ENCODE measurements at regions not wholly inside any gene's neighbourhood (a gene's known extent, or its start where the extent isn't known, plus 50 kb on each side); places are given as distances from the start of the nearest gene placed in this dataset.

GRCh38 chr13:26977541-26977940 is 194.1 kb downstream of the USP12 start:
- no peak for TF ChIP-seq TCF12 (IDR thresholded peaks at IDR 0.05; ENCODE audit: low read depth)
- TF ChIP-seq CEBPB (IDR thresholded peaks at IDR 0.05): no peak
- TF ChIP-seq ZBTB7A (IDR thresholded peaks at IDR 0.05; ENCODE audit: low read depth): no peak
- TF ChIP-seq EGR1 (IDR thresholded peaks at IDR 0.05): no peak
- TF ChIP-seq FOXM1 (IDR thresholded peaks at IDR 0.05; ENCODE audit: borderline replicate concordance, low read depth): no peak
- TF ChIP-seq CREB1 (IDR thresholded peaks at IDR 0.05; ENCODE audit: low read depth): no peak
- no peak for TF ChIP-seq YY1 (IDR thresholded peaks at IDR 0.05; ENCODE audit: low read depth)

GRCh38 chr13:26976313-26976712 is 195.3 kb downstream of the USP12 start:
- TF ChIP-seq EGR1 (IDR thresholded peaks at IDR 0.05): no peak
- TF ChIP-seq MAX (IDR thresholded peaks at IDR 0.05): no peak
- no peak for TF ChIP-seq USF1 (IDR thresholded peaks at IDR 0.05)
- TF ChIP-seq TCF12 (IDR thresholded peaks at IDR 0.05; ENCODE audit: low read depth): no peak
- TF ChIP-seq CEBPB (IDR thresholded peaks at IDR 0.05): no peak
- no peak for TF ChIP-seq FOXM1 (IDR thresholded peaks at IDR 0.05; ENCODE audit: borderline replicate concordance, low read depth)
- no peak for TF ChIP-seq REST (IDR thresholded peaks at IDR 0.05; ENCODE audit: low read depth)
- TF ChIP-seq NFIC (IDR thresholded peaks at IDR 0.05): no peak
- TF ChIP-seq EP300 (IDR thresholded peaks at IDR 0.05; ENCODE audit: borderline replicate concordance): no peak
- no peak for TF ChIP-seq TAF1 (IDR thresholded peaks at IDR 0.05; ENCODE audit: low read depth)
- no peak for TF ChIP-seq TEAD4 (IDR thresholded peaks at IDR 0.05)
- no peak for TF ChIP-seq RAD21 (IDR thresholded peaks at IDR 0.05; ENCODE audit: low read depth)
- no peak for TF ChIP-seq CREB1 (IDR thresholded peaks at IDR 0.05; ENCODE audit: low read depth)

GRCh38 chr13:26973946-26974345 is 197.7 kb downstream of the USP12 start:
- TF ChIP-seq USF1 (IDR thresholded peaks at IDR 0.05) (no peak), CEBPB (IDR thresholded peaks at IDR 0.05) (no peak), CREB1 (IDR thresholded peaks at IDR 0.05; ENCODE audit: low read depth) (no peak), ZBTB7A (IDR thresholded peaks at IDR 0.05; ENCODE audit: low read depth) (no peak)

GRCh38 chr13:26973295-26973694 is 198.3 kb downstream of the USP12 start:
- TF ChIP-seq FOXM1 (IDR thresholded peaks at IDR 0.05; ENCODE audit: borderline replicate concordance, low read depth) (no peak), YY1 (IDR thresholded peaks at IDR 0.05; ENCODE audit: low read depth) (no peak), CEBPB (IDR thresholded peaks at IDR 0.05) (no peak), USF1 (IDR thresholded peaks at IDR 0.05) (no peak), NFIC (IDR thresholded peaks at IDR 0.05) (no peak), TEAD4 (IDR thresholded peaks at IDR 0.05) (no peak), EGR1 (IDR thresholded peaks at IDR 0.05) (no peak), ZBTB7A (IDR thresholded peaks at IDR 0.05; ENCODE audit: low read depth) (no peak), TAF1 (IDR thresholded peaks at IDR 0.05; ENCODE audit: low read depth) (no peak), MAX (IDR thresholded peaks at IDR 0.05) (no peak), CREB1 (IDR thresholded peaks at IDR 0.05; ENCODE audit: low read depth) (no peak), TCF12 (IDR thresholded peaks at IDR 0.05; ENCODE audit: low read depth) (no peak), RAD21 (IDR thresholded peaks at IDR 0.05; ENCODE audit: low read depth) (no peak), EP300 (IDR thresholded peaks at IDR 0.05; ENCODE audit: borderline replicate concordance) (no peak), REST (IDR thresholded peaks at IDR 0.05; ENCODE audit: low read depth) (no peak)

- TF ChIP-seq EGR1 (IDR thresholded peaks at IDR 0.05): no peak
- no peak for TF ChIP-seq TEAD4 (IDR thresholded peaks at IDR 0.05)
- no peak for TF ChIP-seq EP300 (IDR thresholded peaks at IDR 0.05; ENCODE audit: borderline replicate concordance)
- peak; percentile 63 for TF ChIP-seq RAD21 (IDR thresholded peaks at IDR 0.05; ENCODE audit: low read depth)
These were observed 199.4 kb downstream of the USP12 start for GRCh38 chr13:26971990-26972887.
